NCI-H82 treated with DMSO at 0.1 percent for 48 hours (cell line): ENCODE measurements at regions not wholly inside any gene's neighbourhood (a gene's known extent, or its start where the extent isn't known, plus 50 kb on each side); places are given as distances from the start of the nearest gene placed in this dataset.
"Not testable (repeated sequence)": the region's sequence is repeated elsewhere in the genome, so short reads cannot be mapped to it uniquely, and the experiment has no call there.

ENCODE experiments used
- DNase-seq: peaks from one replicate; lab custom pipeline; 2025; ENCODE audit not compliant: unreplicated experiment; lab: John Stamatoyannopoulos, UW

- DNase-seq, result no peak
Measured at GRCh38 chr2:241956521-241957110, 87.1 kb downstream of the RTP5 start.

- DNase-seq, result no peak
Measured at GRCh38 chr2:241957276-241957675, 87.7 kb downstream of the RTP5 start.

GRCh38 chr2:241958818-241959545, 89.5 kb downstream of the RTP5 start:
- no peak for DNase-seq

- no peak for DNase-seq
Measured at GRCh38 chr2:241959751-241960269, 90.3 kb downstream of the RTP5 start.

- DNase-seq, result no peak
Measured at GRCh38 chr2:241961454-241961853, 91.9 kb downstream of the RTP5 start.

GRCh38 chr2:241964133-241964532, 94.6 kb downstream of the RTP5 start:
- no peak for DNase-seq

- DNase-seq, result no peak
Measured at GRCh38 chr2:241965931-241966412, 96.4 kb downstream of the RTP5 start.

GRCh38 chr2:241966647-241967466, 97.3 kb downstream of the RTP5 start:
- no peak for DNase-seq

GRCh38 chr2:241967467-241968144, 98.1 kb downstream of the RTP5 start:
- no peak for DNase-seq

GRCh38 chr2:241968417-241968816, 98.9 kb downstream of the RTP5 start:
- no peak for DNase-seq

GRCh38 chr2:241969182-241969581, 99.7 kb downstream of the RTP5 start:
- DNase-seq, result not testable (repeated sequence)

GRCh38 chr2:241970716-241971115, 101.2 kb downstream of the RTP5 start:
- no peak for DNase-seq

- no peak for DNase-seq
Measured at GRCh38 chr2:241974096-241974495, 104.6 kb downstream of the RTP5 start.

- no peak for DNase-seq
Measured at GRCh38 chr2:241974851-241975592, 105.5 kb downstream of the RTP5 start.

GRCh38 chr2:241975593-241976284, 106.2 kb downstream of the RTP5 start:
- no peak for DNase-seq

GRCh38 chr2:241976296-241976695, 106.8 kb downstream of the RTP5 start:
- no peak for DNase-seq

- DNase-seq, result no peak
Measured at GRCh38 chr2:241977557-241978300, 108.2 kb downstream of the RTP5 start.

- DNase-seq, result no peak
Measured at GRCh38 chr2:241978670-241979069, 109.1 kb downstream of the RTP5 start.

- no peak for DNase-seq
Measured at GRCh38 chr2:241980193-241980592, 110.7 kb downstream of the RTP5 start.
